ENCODE measurements at regions not wholly inside any gene's neighbourhood (a gene's known extent, or its start where the extent isn't known, plus 50 kb on each side); places are given as distances from the start of the nearest gene placed in this dataset.

DNA sequence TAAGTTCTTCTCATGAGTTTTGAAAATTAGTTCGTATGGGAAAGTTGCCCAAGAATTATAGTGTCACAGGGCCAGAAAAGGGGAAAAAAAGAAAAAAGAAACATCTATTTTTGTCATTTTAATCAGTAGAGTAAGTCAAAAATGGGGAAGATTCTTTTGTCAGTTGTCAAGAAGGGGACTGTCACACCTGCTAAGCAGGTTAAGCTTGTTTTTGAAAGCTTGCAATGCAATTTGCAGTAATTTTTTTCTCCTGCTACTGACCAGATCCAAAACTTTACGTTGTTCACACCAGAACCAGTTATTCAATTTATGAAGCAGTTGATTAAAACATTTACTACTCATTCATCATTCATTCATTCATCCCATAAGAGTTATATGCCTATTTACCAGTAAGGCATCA is 171.4 kb downstream of the SOX4 start:
- Histone ChIP-seq H2AFZ (ENCODE audit: low read depth, low read length) (no peak overlapping the region), H3K27me3 (ENCODE audit: control insufficient read depth in 2 of 2, insufficient read depth in 2 of 2, low read length in 2 of 2) (no peaks in the 10 kb centered on the region), H3K4me2 (ENCODE audit: insufficient read depth, low read length) (no peak overlapping the region), H3K9me1 (replicated peaks; ENCODE audit: control insufficient read depth, extremely low read depth, insufficient read depth, low read length) (no peaks in the 10 kb centered on the region), H3K4me3 (replicated peaks in 1 of 3; ENCODE audit: insufficient read depth in 1 of 3, low read depth in 1 of 3, low read length in 3 of 3) (no peak overlapping the region), H3K9ac (replicated peaks; ENCODE audit: extremely low read depth, insufficient read depth, low read length) (no peak overlapping the region), H4K20me1 (replicated peaks; ENCODE audit: control insufficient read depth, extremely low read depth, insufficient read depth, low read length) (no peaks in the 10 kb centered on the region), H3K27ac (ENCODE audit: insufficient read depth, low read depth, low read length) (no peak overlapping the region), H3K79me2 (ENCODE audit: control insufficient read depth, insufficient read depth, low read length) (peaks cover 3% of the 10 kb centered on the region), H3K9me3 (replicated peaks; ENCODE audit: control insufficient read depth, insufficient read depth, low read length) (no peaks in the 10 kb centered on the region), H3K36me3 (ENCODE audit: control insufficient read depth in 2 of 2, extremely low read depth in 1 of 2, insufficient read depth in 2 of 2, low read length in 2 of 2) (no peaks in the 10 kb centered on the region), H3K4me1 (ENCODE audit: control insufficient read depth, extremely low read depth, insufficient read depth, low read length) (peaks cover 28% of the 10 kb centered on the region)
- ChIA-PET CTCF (interaction anchor here (1.4 to 1.7 kb wide), 2 partner anchors 23 to 34 kb away, joined by 4 read pairs; no protein-coding TSS in a partner anchor), POLR2A (no interaction called here)
- dilution Hi-C loops (cut with MboI; ENCODE audit: extremely low pct_ligation_motif_present, low sequenced_read_pairs) (no loop called here), intact Hi-C loops (cut with micrococcal nuclease) (loop anchor here (5.0 kb wide), 1 partner anchor 1117 kb away; no protein-coding TSS in a partner anchor)
- FAIRE-seq (no peak), DNase-seq (ENCODE audit: low read depth, low spot score) (no peak)
- TF ChIP-seq CTCF (IDR thresholded peaks at IDR 0.05; ENCODE audit: extremely low read depth in 1 of 2, insufficient read depth in 1 of 2, low read depth in 1 of 2, low read length in 2 of 2) (no peak), POLR2AphosphoS5 (IDR thresholded peaks at IDR 0.05; ENCODE audit: insufficient read depth, low read depth, low read length) (no peak), EZH2 (IDR thresholded peaks at IDR 0.05; ENCODE audit: borderline replicate concordance, low read depth, low read length, severe bottlenecking) (no peak), JUN (IDR thresholded peaks at IDR 0.05; ENCODE audit: borderline replicate concordance, insufficient read depth, insufficient read length, low read depth) (no peak), FOS (IDR thresholded peaks at IDR 0.05; ENCODE audit: borderline replicate concordance, insufficient read depth, low read length) (no peak), MYC (IDR thresholded peaks at IDR 0.05; ENCODE audit: low read depth, low read length) (no peak), GATA2 (IDR thresholded peaks at IDR 0.05; ENCODE audit: insufficient read depth, insufficient read length, low read depth, low read length) (no peak), POLR2A (IDR thresholded peaks at IDR 0.05; ENCODE audit: low read depth, low read length) (no peak)
- TF ChIP-seq, protein P1, sequence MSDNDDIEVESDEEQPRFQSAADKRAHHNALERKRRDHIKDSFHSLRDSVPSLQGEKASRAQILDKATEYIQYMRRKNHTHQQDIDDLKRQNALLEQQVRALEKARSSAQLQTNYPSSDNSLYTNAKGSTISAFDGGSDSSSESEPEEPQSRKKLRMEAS (IDR thresholded peaks at IDR 0.05; ENCODE audit: insufficient read depth, insufficient read length), result no peak
- BruUV-seq (replicated peaks), result no TSS peak

Measured in endothelial cell of umbilical vein (primary cell).